ENCODE measurements at regions not wholly inside any gene's neighbourhood (a gene's known extent, or its start where the extent isn't known, plus 50 kb on each side); places are given as distances from the start of the nearest gene placed in this dataset.

GRCh38 chr4:147134536-147135210 is 189.0 kb upstream of the TTC29 start:
- H3K4me3 ChIP-seq (ENCODE audit: low read length): no peak overlapping the region
- TF ChIP-seq CTCF (IDR thresholded peaks at IDR 0.05; ENCODE audit: low read depth, low read length, poor library complexity, severe bottlenecking) (no peak), EZH2phosphoT487 (IDR thresholded peaks at IDR 0.05; ENCODE audit: borderline replicate concordance, low read length) (no peak)
- H3K36me3 ChIP-seq (ENCODE audit: control insufficient read depth, low read length): no peaks in the 10 kb centered on the region
- H3F3A ChIP-seq (ENCODE audit: control insufficient read depth, insufficient read depth): no peaks in the 10 kb centered on the region
- H4K20me1 ChIP-seq (ENCODE audit: control insufficient read depth, insufficient read depth, low read depth, low read length): no peaks in the 10 kb centered on the region
- H3K27me3 ChIP-seq (ENCODE audit: control insufficient read depth, low read length): 0 out of 2 replicates have a peak, but pooled peaks cover 3% of the 10 kb centered on the region
- no peak overlapping the region for H3K27ac ChIP-seq (ENCODE audit: low read depth, low read length)
- H3K9me2 ChIP-seq (replicated peaks; ENCODE audit: control insufficient read depth, low read length): no peaks in the 10 kb centered on the region
- H3K9me3 ChIP-seq (ENCODE audit: control insufficient read depth, insufficient read depth, low read length): no peaks in the 10 kb centered on the region
- no peak overlapping the region for H3K4me2 ChIP-seq (ENCODE audit: low read length)
- no peaks in the 10 kb centered on the region for H3K79me2 ChIP-seq (ENCODE audit: control insufficient read depth, low read length)
- no peaks in the 10 kb centered on the region for H3K4me1 ChIP-seq (ENCODE audit: control insufficient read depth, low read length)

DNA sequence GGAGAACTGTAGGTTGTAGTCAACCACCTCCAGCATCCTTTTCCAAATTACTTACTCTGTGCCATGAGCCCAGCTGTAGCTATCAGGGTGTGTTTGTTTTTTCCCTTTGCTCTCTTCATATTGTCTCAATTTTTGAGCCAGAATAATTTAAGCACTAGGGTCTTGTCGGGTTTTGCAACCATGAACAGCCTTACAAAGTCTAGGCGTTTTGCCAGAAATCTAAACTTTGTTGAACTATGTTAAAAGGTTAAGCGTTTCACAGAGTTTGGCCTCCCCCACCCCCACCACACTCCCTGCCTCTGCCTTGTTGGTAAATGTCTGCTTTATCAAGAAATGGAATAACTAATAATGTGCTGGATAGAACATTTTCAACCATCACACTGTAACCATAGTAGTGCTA is 190.6 kb upstream of the TTC29 start:
- no peak overlapping the region for H3K27ac ChIP-seq (ENCODE audit: low read depth, low read length)
- no peaks in the 10 kb centered on the region for H4K20me1 ChIP-seq (ENCODE audit: control insufficient read depth, insufficient read depth, low read depth, low read length)
- H3K79me2 ChIP-seq (ENCODE audit: control insufficient read depth, low read length): no peaks in the 10 kb centered on the region
- no peaks in the 10 kb centered on the region for H3K36me3 ChIP-seq (ENCODE audit: control insufficient read depth, low read length)
- no peak overlapping the region for H3K4me3 ChIP-seq (ENCODE audit: low read length)
- no peaks in the 10 kb centered on the region for H3K9me3 ChIP-seq (ENCODE audit: control insufficient read depth, insufficient read depth, low read length)
- H3K4me2 ChIP-seq (ENCODE audit: low read length): no peak overlapping the region
- no peaks in the 10 kb centered on the region for H3F3A ChIP-seq (ENCODE audit: control insufficient read depth, insufficient read depth)
- H3K27me3 ChIP-seq (ENCODE audit: control insufficient read depth, low read length): 0 out of 2 replicates have a peak, but pooled peaks cover 3% of the 10 kb centered on the region
- no peaks in the 10 kb centered on the region for H3K4me1 ChIP-seq (ENCODE audit: control insufficient read depth, low read length)
- H3K9me2 ChIP-seq (replicated peaks; ENCODE audit: control insufficient read depth, low read length): no peaks in the 10 kb centered on the region
- TF ChIP-seq EZH2phosphoT487 (IDR thresholded peaks at IDR 0.05; ENCODE audit: borderline replicate concordance, low read length): no peak
- TF ChIP-seq CTCF (IDR thresholded peaks at IDR 0.05; ENCODE audit: low read depth, low read length, poor library complexity, severe bottlenecking): no peak

DNA sequence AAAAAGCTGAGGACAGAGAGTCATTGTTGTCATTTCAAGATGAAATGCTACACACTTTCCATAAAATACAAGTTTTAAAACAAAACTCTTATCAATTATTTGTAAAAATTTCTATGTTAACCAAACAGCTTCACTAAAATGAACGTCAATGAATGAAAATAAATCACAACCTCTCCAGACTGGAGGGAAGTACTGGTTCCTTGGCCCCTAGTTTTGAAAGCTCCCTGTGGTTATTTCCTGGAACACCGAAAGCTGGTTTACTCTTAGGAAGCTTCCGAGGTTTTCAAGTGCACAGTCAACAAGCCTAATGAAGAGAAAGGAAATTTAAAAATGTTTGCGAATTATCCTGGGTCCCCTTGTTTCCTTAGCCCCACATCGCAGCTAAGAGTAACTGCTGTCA is 191.1 kb upstream of the TTC29 start:
- Histone ChIP-seq H3K27me3 (ENCODE audit: control insufficient read depth, low read length) (0 out of 2 replicates have a peak, but pooled peaks cover 3% of the 10 kb centered on the region), H3K4me2 (ENCODE audit: low read length) (no peak overlapping the region), H4K20me1 (ENCODE audit: control insufficient read depth, insufficient read depth, low read depth, low read length) (no peaks in the 10 kb centered on the region), H3K9me2 (replicated peaks; ENCODE audit: control insufficient read depth, low read length) (no peaks in the 10 kb centered on the region), H3K27ac (ENCODE audit: low read depth, low read length) (no peak overlapping the region), H3K4me1 (ENCODE audit: control insufficient read depth, low read length) (no peaks in the 10 kb centered on the region), H3K36me3 (ENCODE audit: control insufficient read depth, low read length) (no peaks in the 10 kb centered on the region), H3F3A (ENCODE audit: control insufficient read depth, insufficient read depth) (no peaks in the 10 kb centered on the region), H3K9me3 (ENCODE audit: control insufficient read depth, insufficient read depth, low read length) (no peaks in the 10 kb centered on the region), H3K4me3 (ENCODE audit: low read length) (no peak overlapping the region), H3K79me2 (ENCODE audit: control insufficient read depth, low read length) (no peaks in the 10 kb centered on the region)
- TF ChIP-seq EZH2phosphoT487 (IDR thresholded peaks at IDR 0.05; ENCODE audit: borderline replicate concordance, low read length) (no peak), CTCF (IDR thresholded peaks at IDR 0.05; ENCODE audit: low read depth, low read length, poor library complexity, severe bottlenecking) (no peak)

Measured in DOHH2 (cell line).